ENCODE measurements at regions not wholly inside any gene's neighbourhood (a gene's known extent, or its start where the extent isn't known, plus 50 kb on each side); places are given as distances from the start of the nearest gene placed in this dataset.

DNA sequence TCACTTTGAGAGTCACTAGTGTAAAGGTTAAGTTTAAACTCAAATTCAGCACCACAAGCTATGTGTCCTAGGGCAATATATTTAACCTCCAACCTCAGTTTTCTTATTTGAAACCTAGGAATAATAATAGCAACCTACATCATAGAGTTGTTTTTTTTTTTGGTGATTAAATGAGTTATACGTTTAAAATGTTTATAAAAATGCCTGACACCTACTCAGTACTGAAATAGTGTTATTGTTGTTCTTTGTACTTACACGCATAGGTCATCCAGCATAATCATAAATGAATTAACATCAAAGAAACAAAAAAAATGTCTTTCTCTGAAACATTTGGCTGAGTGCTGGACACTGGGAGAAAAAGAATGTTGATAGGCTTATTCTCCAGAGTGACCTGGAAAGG is 266.8 kb upstream of the PRMT6 start:
- DNase-seq (ENCODE audit: low spot score), result no peak
- TF ChIP-seq, protein P1, sequence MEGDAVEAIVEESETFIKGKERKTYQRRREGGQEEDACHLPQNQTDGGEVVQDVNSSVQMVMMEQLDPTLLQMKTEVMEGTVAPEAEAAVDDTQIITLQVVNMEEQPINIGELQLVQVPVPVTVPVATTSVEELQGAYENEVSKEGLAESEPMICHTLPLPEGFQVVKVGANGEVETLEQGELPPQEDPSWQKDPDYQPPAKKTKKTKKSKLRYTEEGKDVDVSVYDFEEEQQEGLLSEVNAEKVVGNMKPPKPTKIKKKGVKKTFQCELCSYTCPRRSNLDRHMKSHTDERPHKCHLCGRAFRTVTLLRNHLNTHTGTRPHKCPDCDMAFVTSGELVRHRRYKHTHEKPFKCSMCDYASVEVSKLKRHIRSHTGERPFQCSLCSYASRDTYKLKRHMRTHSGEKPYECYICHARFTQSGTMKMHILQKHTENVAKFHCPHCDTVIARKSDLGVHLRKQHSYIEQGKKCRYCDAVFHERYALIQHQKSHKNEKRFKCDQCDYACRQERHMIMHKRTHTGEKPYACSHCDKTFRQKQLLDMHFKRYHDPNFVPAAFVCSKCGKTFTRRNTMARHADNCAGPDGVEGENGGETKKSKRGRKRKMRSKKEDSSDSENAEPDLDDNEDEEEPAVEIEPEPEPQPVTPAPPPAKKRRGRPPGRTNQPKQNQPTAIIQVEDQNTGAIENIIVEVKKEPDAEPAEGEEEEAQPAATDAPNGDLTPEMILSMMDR (IDR thresholded peaks at IDR 0.05; ENCODE audit: extremely low read depth, insufficient read depth, missing control alignments), result no peak
- in situ Hi-C loops (cut with MboI; ENCODE audit: low pct_unique_long_range_greater_than_20kb, low sequenced_read_pairs, unreplicated experiment), result no loop called here

DNA sequence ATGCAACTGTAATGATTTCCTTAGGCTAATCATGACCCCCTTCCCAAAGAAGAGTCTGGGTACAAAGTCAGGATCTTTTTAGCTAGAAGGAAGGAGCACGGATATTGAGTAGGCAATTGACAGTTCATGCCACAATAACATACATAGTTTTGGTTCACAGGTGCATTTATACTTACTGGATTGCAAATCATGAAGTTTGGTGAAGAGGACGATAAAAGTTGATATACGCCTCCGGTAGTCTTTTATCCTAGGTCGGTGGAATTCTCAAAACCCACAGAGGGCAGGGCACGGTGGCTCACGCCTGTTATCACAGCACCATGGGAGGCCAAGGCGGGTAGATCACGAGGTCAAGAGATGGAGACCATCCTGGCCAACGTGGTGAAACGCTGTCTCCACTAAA is 265.4 kb upstream of the PRMT6 start:
- TF ChIP-seq, protein P1 (IDR thresholded peaks at IDR 0.05; ENCODE audit: extremely low read depth, insufficient read depth, missing control alignments), result no peak
- in situ Hi-C loops (cut with MboI; ENCODE audit: low pct_unique_long_range_greater_than_20kb, low sequenced_read_pairs, unreplicated experiment), result no loop called here
- DNase-seq (ENCODE audit: low spot score), result no peak

DNA sequence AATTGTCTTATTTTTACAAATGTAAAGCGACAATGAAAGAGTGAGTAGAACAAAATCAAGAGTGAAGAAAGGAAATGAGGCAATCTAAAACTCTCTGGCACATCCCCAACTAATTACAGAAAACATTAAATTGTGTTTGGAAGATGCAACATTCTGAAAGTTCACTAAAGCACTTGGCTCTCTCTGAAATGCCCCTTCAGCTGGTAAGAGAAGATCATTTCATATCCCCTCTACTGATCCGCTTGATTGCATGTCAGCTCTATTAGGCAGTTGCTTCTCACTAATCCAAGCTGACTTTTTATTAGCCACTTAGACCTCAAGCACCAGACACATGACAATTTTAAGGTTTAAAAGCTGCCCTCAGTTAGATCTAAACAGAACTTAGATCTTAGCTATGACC is 262.8 kb upstream of the PRMT6 start:
- TF ChIP-seq, protein P1 (IDR thresholded peaks at IDR 0.05; ENCODE audit: extremely low read depth, insufficient read depth, missing control alignments), result no peak
- in situ Hi-C loops (cut with MboI; ENCODE audit: low pct_unique_long_range_greater_than_20kb, low sequenced_read_pairs, unreplicated experiment), result no loop called here
- no peak for DNase-seq (ENCODE audit: low spot score)

DNA sequence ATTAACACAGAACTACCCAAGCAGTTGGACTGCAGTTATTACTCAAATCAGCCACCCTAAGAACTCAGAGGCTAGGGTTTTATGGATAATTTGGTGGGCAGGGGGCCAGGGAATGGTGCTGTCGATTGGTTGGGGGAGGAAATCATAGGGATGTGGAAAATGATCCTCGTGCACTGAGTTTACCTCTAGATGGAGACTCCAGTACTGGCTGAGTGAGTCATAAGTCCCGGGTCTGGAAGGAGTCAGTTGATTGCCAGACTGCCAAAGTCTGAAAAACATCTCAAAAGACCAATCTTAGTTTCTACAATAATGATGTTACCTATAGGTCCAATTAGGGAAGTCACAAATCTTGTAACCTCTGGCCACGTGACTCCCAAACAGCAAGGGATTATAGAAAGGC is 257.5 kb upstream of the PRMT6 start:
- in situ Hi-C loops (cut with MboI; ENCODE audit: low pct_unique_long_range_greater_than_20kb, low sequenced_read_pairs, unreplicated experiment), result no loop called here
- no peak for DNase-seq (ENCODE audit: low spot score)
- TF ChIP-seq, protein P1 (IDR thresholded peaks at IDR 0.05; ENCODE audit: extremely low read depth, insufficient read depth, missing control alignments), result no peak

DNA sequence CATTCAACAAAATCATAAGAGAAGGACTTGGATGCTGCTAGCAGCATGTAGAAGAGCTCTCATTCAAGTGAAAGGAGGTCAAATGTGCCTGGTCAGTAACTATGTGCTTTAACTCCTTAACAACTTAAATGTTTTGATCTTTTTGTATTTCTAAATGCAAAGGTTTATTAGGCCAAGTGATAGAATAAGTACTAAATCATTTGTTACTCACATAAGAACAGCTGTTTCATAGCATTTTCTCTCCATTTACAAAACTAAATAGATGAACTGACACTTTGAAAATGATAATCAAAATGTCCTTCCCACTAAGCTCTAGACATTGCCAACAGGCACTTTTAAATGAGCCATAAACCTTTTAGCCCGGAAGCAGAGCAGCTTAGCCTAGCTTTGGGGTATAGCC is 254.3 kb upstream of the PRMT6 start:
- no peak for DNase-seq (ENCODE audit: low spot score)
- TF ChIP-seq, protein P1 (IDR thresholded peaks at IDR 0.05; ENCODE audit: extremely low read depth, insufficient read depth, missing control alignments), result no peak
- in situ Hi-C loops (cut with MboI; ENCODE audit: low pct_unique_long_range_greater_than_20kb, low sequenced_read_pairs, unreplicated experiment), result no loop called here

DNA sequence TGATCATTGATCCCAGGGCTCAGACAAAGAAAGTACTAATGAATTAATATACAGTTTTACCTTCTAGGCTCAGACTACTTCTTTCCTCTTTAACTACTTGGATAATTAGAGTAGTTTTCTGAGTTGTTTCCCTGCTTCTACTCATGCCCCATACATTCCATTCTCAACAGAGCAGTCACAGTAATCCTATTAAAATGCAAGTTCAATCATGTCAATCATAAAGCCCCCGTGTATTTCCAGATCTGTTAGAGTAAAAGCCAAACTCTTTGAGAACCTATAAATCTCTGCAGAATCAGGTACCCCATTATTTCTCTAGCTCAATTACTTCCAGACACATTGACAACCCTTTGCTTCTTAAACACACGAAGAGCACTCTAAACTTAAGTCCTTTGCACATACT is 242.1 kb upstream of the PRMT6 start:
- no peak for DNase-seq (ENCODE audit: low spot score)

More for the DNA sequence above, 242.1 kb upstream of the PRMT6 start:
- in situ Hi-C loops (cut with MboI; ENCODE audit: low pct_unique_long_range_greater_than_20kb, low sequenced_read_pairs, unreplicated experiment), result no loop called here
- TF ChIP-seq, protein P1 (IDR thresholded peaks at IDR 0.05; ENCODE audit: extremely low read depth, insufficient read depth, missing control alignments), result no peak

All from GM13977 (cell line).